Ishikawa (cell line): ENCODE measurements at regions not wholly inside any gene's neighbourhood (a gene's known extent, or its start where the extent isn't known, plus 50 kb on each side); places are given as distances from the start of the nearest gene placed in this dataset.

ENCODE experiments used
- CEBPB ChIP-seq: IDR thresholded peaks from 2 replicates; pipeline ENCODE4 v1.6.1; 2012
- EGR1 ChIP-seq: IDR thresholded peaks from 2 replicates; pipeline ENCODE4 v1.6.1; 2012

DNA sequence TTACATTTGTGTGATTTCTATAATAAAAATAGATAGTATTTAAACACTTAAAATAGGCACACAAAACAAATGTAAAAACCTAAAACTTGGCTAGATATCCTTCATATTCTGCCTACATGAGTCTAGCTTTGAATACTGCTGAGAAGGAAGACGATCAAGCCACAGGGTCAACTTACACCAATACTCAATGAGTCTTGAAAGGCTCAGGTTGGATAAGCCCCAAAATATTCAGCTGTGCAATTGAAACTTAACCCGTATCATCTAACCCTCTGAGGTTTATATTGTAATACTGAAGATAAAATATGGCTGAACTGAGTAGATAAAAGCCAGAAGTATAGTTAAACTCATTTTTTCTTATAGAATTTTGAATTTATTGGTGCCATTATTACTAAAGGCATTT, 313.0 kb upstream of the NRXN1 start:
- TF ChIP-seq EGR1 (no peak), CEBPB (no peak)
